CD4-positive, alpha-beta T cell treated with Interleukin-4 for 4 hours (primary cell): ENCODE measurements at regions not wholly inside any gene's neighbourhood (a gene's known extent, or its start where the extent isn't known, plus 50 kb on each side); places are given as distances from the start of the nearest gene placed in this dataset.

Experiments used
- DNase-seq: peaks from one replicate; pipeline ENCODE4 v3.0.0-alpha.2; 2020

DNA sequence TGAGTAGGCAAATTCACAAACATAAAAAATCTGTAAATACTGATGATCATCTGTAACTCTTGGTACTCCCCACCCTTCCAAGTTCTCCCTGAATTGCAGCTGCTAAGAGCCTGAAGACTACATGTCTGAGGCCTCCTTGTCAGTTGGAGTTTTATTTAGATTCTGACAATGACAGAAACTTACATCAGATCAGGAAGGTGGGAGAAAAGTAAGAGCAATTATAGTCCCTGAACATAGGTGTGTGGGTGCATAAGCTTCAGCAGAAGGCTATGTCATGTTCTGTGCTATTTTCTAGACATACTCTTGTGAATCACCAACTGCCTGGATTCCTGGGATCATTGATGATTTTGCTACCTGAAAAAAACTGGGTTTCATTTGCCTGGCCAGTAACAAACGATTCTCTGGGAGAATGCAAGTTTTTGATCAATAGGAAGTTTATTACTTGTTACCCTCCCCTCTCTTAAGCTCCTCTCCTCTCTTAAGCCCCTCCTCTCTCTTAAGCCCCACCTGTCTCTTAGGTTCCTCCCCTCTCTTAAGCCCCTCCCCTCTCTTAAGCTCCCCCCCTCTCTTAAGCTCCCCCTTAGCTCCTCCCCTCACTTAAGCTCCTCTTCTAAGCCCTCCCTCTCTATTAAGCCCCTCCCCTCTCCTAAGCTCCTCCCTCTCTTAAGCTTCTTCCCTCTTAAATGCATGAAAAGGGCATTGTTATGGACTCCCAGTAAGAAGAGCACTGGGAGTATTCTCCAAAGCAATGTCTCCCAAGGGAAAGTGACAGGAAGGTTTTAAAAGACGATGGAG, 1183.4 kb upstream of the AUTS2 start:
- DNase-seq: no peak

DNA sequence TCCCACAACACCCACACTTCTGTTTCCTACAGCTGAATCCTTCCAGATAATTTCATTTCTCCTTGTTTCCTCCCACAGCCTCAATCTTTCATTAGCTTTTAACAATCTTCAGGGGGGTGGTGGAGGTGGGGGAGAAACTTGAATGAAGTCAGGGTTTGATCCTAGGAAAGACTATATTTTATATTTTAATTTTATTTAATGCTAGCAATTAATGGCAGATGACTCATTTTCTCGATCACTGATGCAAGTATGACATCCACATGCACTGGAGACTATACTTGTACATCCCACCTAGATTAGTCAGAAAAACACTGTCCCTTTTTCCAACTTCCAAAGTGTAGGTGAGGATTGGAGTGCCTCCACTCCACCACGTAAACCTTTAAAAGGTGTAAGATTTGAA, 1181.3 kb upstream of the AUTS2 start:
- no peak for DNase-seq

DNA sequence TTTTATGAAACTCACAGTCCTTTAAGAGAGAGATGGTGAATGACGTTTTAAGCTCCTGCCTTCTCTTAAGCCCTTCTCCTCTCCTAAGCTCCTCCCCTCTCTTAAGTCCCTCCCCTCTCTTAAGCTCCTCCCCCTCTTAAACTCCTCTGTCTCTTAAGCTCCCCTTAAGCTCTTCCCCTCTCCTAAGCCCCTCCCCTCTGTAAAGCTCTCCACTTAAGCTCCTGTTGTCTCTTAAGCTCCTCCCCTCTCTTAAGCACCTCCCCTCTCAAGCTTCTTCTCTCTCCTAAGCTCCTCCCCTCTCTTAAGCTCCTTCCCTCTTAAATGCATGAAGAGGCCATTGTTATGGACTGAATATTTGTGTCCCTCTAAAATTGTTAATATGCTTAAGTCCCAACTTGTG, 1180.6 kb upstream of the AUTS2 start:
- no peak for DNase-seq

DNA sequence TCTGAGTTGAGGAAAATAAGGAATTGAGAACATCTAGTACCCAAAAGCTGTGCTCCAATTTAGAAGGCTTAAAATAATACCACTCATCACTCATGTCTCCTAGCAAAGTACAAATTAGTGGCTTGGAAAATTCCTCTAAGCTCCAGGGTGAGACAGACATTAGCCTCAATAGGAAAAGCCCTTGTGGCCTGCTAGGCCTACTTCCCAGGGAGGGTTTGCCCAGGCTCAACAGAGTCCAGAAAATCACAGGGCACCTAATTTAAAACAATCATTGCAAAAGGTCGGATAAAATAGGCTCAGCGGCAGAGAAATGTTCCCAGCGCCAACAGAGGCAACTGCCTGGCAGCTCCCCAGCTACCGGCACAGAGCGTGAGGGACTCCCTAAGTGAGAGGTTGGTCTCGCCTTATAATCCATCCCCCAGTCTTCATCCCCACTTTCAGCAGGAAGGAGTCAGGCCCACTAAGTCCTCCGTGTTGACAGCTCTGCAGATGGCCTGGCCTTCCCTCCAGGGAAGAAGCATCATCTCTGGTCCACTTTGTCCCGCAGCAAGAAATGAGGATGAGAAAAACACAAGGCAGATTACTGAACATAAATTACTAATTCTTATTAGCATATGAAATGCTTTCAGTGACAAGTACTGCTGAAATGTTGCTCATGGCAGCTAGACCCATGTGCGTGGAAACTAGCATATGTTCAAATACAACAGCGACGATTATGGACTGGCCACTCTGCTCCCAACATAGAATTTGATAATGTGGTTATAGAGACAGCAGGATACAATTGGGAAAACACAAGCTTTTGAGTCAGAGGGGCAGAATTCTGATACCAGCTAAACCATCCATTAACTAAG, 1177.7 kb upstream of the AUTS2 start:
- no peak for DNase-seq

DNA sequence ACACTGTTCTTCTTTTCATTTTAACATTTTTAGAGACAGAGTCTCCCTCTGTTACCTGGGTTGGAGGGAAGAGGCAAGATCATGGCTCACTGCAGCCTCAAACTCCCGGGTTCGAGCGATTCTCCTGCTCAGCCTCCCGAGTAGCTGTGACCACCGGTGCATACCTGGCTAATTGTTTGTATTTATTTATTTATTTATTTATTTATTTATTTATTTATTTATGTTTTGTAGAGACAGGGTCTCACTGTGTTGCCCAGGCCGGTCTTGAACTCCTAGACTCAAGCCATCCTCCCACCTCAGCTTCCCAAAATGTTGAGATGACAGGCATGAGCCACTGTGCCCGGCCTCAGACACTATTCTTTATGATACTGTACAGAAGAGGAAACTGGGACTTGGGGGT, 1176.6 kb upstream of the AUTS2 start:
- DNase-seq: no peak

DNA sequence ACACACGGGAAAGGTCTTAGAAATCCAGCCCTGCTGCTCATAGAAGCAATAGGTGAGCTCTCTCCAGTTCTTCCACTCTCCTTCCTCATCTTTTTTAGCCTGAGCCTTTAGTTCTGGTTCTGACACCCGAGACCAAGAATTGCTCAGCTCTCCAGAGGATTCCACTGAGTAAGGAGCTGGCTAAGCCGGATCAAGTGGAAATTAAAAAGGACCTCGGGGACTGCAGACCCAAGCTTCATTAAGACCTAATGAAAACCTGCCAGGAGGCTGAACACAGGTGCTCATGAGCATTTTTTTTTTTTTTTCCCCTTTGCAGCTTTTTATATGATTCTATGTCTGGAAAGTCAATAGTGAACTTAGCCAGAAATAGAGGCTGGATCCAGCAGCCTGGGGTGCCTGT, 1176.0 kb upstream of the AUTS2 start:
- no peak for DNase-seq

DNA sequence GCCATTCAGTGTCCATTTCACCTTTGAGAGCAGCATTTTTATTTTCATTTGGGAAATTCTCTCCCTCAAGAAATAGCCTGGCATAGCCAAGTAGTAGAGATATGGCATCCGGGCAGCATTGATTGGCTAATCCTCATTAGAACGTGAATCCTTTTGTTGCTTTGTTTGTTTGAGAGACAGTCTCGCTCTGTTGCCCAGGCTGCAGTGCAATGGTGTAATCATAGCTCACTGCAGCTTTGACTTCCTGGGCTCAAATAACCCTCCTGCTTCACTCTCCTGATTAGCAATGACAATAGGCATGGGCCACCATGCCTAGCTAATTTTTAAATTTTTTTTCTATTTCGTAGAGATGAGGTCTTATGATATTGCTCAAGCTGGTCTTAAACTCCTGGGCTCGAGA, 1174.9 kb upstream of the AUTS2 start:
- no peak for DNase-seq

DNA sequence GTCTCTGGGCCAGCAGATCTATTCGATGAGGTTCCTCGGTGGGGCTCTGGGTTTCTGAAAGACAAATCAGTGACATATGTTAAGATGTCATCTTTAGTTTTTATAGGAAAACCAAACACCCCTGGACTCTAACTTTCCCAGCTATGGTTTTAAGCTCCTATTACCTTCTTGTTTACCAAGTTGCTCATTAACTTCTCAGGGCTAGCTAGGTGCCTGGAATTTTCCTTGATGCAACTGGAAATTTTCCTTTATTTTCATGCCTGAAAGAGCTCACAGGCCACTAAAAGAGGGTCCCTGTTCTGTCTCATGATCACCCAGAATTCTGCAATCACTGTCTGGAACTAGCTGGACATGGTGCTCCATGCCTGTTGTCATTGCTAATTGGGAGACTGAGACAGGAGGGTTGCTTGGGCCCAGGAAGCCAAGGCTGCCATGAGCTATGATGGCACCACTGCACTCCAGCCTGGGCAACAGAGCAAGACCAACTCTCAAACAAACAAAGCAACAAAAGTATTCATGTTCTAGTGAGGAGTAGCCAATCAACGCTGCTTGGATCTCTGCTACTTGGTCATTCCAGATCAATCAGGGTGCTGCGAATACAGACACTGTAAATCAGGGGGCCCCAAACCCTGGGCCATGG, 1173.5 kb upstream of the AUTS2 start:
- no peak for DNase-seq

DNA sequence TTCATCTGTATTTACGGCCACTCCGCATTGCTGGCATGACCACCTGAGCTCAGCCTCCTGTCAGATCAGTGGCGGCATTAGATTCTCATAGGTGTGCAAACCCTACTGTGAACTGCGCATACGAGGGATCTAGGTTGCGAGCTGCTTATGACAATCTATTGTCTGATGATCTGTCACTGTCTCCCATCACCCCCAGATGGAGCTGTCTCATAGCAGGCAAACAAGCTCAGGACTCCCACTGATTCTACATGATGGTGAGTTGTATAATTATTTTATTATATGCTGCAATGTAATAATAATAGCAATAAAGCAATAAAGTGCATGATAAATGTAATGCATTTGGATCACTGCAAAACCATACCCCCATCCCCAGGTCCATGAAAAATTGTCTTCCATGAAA, 1172.9 kb upstream of the AUTS2 start:
- no peak for DNase-seq

DNA sequence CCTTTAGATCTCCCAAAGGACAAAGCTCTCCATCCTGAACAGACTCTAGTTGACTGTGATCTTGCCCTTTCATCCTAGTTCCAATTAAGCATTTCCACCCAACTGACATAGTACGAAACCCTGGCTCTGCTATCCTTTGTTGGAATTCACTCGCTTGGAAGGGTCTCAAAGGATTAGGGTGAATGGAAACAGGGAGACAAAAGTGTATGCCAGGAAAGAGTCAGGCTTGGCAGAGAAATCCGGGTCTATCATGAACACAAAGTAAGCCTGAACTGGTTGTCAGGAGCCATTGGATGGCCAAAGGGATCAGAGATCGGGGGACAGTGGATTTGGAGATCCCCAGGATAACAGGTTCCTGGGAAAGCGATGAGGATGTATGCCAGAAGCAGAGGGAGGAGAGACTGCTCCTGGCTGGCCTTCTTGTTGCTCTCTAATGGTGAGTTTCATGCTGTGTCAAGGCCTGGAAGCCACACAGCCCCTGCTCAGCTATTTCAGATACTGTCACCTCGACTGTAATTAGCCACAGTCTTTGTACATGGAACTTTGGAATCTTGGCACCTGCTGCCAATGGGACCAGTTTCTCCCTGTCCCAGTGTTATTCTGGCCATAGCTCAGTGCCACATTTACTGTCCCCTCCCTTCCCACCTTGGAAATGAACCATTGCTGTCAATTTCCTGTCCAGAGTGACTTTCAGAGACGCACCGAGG, 1168.7 kb upstream of the AUTS2 start:
- no peak for DNase-seq

DNA sequence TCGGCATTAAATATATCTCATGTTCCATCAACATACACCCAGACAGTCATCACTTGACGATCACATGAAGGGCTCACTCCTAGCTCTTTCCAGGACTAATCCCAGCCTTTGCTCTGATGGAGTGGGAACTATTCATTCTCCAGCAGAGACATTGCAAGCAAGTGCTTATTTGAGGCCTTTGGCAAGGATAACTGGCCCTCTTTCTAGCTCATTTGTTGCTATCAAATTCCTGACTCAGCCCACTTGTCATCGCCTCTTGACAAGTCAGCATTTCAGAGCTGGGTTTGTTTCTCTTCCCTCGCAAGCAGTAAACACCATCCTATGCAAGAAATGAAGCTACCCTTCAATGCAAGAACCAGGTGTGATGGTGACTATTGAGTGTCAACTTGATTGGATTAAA, 1165.7 kb upstream of the AUTS2 start:
- DNase-seq: no peak

DNA sequence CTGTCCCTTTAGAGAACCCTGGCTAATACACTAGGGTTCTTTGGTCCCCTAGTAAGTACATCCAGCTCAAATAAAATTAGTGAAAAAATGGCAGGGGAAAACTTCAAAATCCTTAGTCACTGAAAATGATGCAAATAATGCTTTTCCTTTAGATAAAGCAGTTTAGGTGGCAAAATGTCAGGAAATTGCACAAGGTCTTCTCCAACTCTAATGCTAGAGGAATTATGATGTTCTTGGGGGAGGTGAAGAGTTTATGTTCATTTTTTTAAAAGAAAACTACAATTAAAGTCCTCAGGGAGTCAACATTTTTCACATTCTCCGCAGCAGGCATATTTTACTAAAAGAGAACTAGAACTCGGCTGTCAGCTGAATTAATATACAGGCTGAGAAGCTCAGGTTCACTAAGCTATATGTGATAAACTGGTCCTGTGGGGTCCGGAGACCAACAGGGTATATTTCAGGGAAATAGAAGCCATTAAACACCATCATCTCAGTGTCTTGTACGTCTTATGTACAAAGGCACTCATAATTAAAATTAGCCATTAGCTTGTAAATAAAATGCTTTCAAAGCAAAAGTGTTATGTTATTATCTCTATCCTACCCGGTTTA, 1164.7 kb upstream of the AUTS2 start:
- no peak for DNase-seq

DNA sequence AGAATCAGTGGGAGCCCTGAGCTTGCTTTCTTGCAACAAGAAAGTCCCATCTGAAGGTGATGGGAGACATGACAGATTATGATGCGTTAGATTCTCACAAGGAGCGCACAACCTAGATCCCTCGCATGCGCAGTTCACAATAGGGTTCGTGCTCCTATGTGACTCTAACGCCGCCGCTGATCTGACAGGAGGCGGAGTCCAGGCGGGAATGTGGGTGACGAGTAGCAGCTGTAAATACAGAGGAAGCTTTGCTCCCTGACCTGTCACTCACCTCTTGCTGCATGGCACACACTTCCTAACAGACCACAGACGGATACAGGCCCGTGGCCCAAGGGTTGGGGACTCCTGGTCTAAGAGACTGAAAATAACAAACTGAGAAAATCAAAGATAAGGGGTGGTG, 1163.4 kb upstream of the AUTS2 start:
- DNase-seq: no peak

DNA sequence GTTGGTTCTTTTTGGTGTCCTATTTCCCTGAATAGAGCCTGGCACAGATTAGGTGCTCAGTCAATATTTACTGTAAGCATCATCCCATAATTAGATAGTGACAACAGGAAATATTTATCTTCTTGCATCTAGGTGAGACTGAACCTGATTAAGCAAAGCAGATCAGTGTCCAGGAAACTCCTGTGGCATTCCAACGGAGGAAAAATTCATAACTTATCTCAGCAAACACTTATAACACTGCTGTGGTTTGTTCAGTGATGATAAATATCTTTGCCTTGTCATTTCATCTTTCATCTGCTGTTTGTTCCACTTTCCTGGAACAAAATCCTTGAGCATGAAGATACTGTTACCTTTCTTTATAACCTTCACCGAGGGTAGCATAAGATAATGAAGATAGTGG, 1160.3 kb upstream of the AUTS2 start:
- no peak for DNase-seq

DNA sequence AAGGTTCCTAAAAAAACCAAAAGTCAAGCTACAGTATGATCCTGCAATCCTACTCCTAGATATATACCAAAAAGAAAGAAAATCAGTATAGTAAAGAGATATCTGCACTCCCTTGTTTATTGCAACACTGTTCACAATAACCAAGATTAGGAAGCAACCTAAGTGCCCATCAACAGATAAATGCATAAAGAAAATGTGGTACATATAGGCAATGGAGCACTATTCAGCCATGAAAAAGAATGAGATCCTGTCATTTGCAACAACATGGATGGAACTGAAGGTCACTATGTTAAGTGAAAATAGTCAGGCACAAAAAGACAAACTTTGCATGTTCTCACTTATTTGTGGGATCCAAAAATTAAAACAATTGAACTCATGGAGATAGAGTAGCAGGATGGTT, 1159.5 kb upstream of the AUTS2 start:
- no peak for DNase-seq

DNA sequence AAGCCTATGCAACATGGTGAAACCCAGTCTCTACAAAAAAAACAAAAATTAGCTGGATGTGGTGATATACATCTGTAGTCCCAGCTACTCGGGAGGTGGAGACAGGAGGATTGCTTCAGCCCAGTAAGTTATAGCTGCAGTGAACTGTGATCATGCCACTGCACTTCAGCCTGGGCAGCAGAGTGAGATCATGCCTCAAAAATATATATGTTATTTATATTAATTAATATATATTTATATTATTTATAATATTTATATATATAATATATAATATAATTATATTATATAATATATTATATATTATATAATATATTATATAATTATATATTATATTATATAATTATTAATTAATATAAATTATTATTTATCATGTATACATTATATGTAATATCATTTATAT, 1158.4 kb upstream of the AUTS2 start:
- no peak for DNase-seq

DNA sequence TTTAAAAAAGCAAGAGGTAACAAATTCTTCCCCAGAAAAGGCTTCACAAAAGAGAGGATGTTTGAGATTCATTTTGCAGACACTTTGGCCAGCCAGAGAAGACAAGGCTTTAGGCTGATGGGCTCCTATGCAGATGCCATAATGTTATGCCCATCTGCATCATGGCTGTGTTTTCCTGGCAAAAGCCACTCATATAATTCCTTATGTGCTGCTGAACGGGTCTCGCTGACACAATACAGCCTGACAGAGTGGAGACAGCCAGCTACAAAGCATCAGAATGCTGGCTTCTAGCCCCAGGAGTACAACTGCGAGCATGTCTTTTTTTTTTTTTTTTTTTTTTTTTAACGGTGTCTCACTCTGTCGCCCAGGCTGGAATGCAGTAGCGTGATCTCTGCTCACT, 1157.4 kb upstream of the AUTS2 start:
- DNase-seq: no peak

DNA sequence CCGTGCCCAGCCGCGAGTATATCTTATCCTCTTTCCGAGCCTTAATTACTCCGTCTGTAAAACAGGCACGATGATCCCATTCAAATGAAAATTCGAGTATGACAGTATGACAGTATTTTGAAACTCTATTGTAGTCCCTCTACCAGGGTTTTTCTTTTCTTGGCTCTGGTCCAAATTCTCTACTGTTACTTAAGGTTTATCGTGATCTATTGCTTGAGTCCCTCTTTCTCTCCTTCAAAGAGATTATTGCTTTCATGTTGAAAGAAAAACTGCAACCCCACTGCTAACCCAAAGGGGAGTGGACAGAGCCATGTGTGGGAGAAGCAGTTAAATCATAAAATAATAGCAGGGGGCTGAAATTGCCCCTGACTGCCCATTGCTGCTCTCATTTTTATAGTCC, 1156.6 kb upstream of the AUTS2 start:
- no peak for DNase-seq

DNA sequence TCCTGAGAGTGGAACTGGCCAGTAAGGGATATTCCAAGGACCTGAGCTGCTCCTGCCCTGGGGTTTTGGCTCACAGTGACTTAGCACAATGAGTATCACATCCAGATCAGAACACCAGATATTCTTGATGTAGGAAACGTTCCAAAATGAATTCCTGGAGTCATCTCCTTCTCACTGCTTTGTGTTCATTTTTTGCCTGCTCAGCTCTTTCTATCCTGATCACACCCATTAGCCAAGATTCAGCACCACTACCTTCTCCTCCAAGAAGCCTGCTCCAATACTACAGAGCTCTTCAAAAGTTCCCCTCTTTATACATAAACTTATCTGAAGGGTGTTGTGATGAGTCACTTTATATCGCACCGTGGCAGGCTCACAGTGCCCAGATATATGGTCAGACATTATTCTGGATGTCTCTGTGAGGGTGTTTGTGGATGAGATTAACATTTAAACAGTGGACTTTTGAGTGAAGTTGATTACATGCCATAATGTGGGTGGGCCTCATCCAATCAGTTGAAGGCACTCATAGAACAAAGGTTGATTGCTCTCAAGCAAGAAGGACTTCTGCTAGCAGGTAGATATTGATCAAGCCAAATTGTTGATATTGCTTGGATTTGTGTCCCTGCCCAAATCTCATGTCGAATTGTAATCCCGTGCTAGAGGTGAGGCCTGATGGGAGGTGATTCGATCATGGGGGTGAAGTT, 1155.2 kb upstream of the AUTS2 start:
- DNase-seq: no peak

DNA sequence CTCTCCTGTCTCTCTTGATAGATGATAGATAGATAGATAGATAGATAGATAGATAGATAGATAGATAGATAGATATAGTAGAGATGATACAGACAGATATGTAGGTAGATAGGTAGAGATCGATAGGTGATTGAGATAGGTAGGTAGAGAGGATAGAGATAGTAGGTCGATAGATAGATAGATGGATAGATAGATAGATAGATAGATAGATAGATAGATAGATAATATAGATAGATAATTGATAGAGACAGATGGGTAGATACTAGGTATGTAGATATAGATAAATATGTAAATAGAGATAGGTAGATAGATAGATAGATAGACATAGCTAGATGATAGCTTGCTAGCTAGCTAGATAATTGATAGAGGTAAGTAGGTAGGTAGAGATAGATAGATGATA, 1154.2 kb upstream of the AUTS2 start:
- no peak for DNase-seq

DNA sequence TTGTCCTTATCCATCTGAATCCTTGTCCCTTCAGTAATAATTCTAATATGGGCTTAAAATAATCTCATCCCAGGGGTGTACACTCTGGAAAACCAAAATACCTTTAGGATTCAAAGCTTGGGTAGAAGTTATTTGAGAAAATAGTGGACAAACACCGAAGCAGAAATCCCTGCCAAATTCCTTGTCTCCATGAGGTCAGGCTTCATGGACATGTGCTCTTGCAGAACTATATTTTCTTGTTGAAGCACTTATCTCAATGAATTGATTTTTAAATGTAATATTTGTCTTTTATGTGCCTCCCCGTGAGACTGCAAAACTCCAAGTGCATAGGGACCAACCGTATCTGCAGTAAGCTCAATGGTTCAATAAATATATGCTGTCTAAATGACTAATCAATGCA, 1153.3 kb upstream of the AUTS2 start:
- DNase-seq: no peak

DNA sequence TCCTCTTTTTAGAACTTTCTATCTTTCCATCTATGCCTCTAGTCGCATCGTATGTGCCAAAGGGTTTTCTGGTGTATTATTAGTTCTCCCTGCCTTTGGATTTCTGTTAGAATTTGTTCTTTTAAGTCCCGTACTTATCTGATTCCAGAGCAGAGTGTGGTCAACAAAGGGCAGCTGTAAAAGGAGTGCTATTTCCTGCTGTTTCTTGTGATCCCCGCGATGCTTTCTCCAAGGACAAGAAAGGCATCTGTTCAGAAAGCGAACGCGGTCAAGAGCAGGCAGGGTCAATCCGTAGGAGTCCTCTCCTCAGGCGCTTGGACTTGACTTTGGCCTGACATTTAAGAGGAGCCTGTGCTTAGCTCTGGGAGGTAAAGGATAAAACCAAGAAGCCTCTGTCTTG, 1152.1 kb upstream of the AUTS2 start:
- DNase-seq: no peak
